ENCODE measurements at regions not wholly inside any gene's neighbourhood (a gene's known extent, or its start where the extent isn't known, plus 50 kb on each side); places are given as distances from the start of the nearest gene placed in this dataset.

DNA sequence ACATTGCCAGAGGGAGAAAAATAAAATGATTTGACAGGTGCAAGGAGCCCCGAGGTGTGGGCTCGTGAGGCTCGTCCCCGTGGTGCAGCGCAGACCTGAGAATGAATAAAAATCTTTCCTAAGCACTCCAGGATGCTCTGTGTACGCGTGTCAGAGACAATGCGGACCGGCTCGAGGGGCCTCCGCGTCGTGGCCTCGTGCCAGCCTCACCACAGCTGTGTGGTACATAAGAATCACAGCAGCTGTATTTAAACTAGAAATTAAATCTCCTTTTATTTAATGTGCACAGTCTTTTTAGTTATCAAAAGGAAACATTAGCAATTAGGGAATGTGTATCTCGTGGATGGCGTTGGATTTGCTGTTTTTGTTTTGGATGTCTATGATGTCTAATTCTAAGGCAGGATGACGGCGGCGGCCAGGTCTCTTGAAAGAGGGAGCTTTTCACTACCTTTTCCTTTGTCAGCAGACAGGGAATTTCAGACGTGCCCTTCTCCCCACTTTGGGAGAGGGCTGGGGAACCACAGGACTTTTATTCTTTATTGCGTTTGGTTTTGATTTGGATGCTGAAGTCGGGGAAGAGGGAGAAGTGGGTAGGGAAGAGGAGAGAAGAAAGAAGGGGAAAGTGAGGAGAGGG, 365.3 kb upstream of the SHH start:
- Histone ChIP-seq H3K27ac (ENCODE audit: low read depth in 1 of 2, low read length in 2 of 2) (no peak overlapping the region), H3K9ac (ENCODE audit: low read depth in 1 of 2, low read length in 2 of 2) (no peak overlapping the region), H3K4me1 (ENCODE audit: control insufficient read depth in 4 of 4, insufficient read depth in 4 of 4, low read length in 3 of 4) (no peaks in the 10 kb centered on the region), H3K4me3 (ENCODE audit: low read depth in 1 of 3, low read length in 3 of 3) (no peak overlapping the region), H3K27me3 (ENCODE audit: control insufficient read depth in 4 of 4, insufficient read depth in 4 of 4, low read length in 3 of 4) (no peaks in the 10 kb centered on the region), H3K9me3 (ENCODE audit: control insufficient read depth in 4 of 4, low read length in 3 of 4) (no peaks in the 10 kb centered on the region), H3K36me3 (ENCODE audit: control insufficient read depth in 4 of 4, insufficient read depth in 3 of 4, low read depth in 1 of 4, low read length in 3 of 4) (no peaks in the 10 kb centered on the region)
- TF ChIP-seq FOXA1 (IDR thresholded peaks at IDR 0.05) = no peak
- no peak for TF ChIP-seq SP1 (IDR thresholded peaks at IDR 0.05)
- no peak for TF ChIP-seq ATF3 (IDR thresholded peaks at IDR 0.05)
- no peak for TF ChIP-seq EGR1 (IDR thresholded peaks at IDR 0.05; ENCODE audit: low read depth in 2 of 2)
- TF ChIP-seq, protein P1, sequence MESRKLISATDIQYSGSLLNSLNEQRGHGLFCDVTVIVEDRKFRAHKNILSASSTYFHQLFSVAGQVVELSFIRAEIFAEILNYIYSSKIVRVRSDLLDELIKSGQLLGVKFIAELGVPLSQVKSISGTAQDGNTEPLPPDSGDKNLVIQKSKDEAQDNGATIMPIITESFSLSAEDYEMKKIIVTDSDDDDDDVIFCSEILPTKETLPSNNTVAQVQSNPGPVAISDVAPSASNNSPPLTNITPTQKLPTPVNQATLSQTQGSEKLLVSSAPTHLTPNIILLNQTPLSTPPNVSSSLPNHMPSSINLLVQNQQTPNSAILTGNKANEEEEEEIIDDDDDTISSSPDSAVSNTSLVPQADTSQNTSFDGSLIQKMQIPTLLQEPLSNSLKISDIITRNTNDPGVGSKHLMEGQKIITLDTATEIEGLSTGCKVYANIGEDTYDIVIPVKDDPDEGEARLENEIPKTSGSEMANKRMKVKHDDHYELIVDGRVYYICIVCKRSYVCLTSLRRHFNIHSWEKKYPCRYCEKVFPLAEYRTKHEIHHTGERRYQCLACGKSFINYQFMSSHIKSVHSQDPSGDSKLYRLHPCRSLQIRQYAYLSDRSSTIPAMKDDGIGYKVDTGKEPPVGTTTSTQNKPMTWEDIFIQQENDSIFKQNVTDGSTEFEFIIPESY (IDR thresholded peaks at IDR 0.05) = no peak
- no peak for TF ChIP-seq HNF4G (IDR thresholded peaks at IDR 0.05)
- TF ChIP-seq RXRA (IDR thresholded peaks at IDR 0.05) = no peak
- TF ChIP-seq RAD21 (IDR thresholded peaks at IDR 0.05) = no peak
- no peak for TF ChIP-seq GABPA (IDR thresholded peaks at IDR 0.05 in 1 of 2, conservative IDR thresholded peaks at IDR 0.05 in 1 of 2)
- no peak for TF ChIP-seq HNF4A (conservative IDR thresholded peaks at IDR 0.05)
- TF ChIP-seq TAF1 (conservative IDR thresholded peaks at IDR 0.05) = no peak
- TF ChIP-seq NR2F2 (IDR thresholded peaks at IDR 0.05) = no peak
- TF ChIP-seq, protein P2, sequence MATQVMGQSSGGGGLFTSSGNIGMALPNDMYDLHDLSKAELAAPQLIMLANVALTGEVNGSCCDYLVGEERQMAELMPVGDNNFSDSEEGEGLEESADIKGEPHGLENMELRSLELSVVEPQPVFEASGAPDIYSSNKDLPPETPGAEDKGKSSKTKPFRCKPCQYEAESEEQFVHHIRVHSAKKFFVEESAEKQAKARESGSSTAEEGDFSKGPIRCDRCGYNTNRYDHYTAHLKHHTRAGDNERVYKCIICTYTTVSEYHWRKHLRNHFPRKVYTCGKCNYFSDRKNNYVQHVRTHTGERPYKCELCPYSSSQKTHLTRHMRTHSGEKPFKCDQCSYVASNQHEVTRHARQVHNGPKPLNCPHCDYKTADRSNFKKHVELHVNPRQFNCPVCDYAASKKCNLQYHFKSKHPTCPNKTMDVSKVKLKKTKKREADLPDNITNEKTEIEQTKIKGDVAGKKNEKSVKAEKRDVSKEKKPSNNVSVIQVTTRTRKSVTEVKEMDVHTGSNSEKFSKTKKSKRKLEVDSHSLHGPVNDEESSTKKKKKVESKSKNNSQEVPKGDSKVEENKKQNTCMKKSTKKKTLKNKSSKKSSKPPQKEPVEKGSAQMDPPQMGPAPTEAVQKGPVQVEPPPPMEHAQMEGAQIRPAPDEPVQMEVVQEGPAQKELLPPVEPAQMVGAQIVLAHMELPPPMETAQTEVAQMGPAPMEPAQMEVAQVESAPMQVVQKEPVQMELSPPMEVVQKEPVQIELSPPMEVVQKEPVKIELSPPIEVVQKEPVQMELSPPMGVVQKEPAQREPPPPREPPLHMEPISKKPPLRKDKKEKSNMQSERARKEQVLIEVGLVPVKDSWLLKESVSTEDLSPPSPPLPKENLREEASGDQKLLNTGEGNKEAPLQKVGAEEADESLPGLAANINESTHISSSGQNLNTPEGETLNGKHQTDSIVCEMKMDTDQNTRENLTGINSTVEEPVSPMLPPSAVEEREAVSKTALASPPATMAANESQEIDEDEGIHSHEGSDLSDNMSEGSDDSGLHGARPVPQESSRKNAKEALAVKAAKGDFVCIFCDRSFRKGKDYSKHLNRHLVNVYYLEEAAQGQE (IDR thresholded peaks at IDR 0.05) = no peak
- no peak for TF ChIP-seq JUND (IDR thresholded peaks at IDR 0.05)
- no peak for TF ChIP-seq YY1 (IDR thresholded peaks at IDR 0.05)
- TF ChIP-seq, protein P3, sequence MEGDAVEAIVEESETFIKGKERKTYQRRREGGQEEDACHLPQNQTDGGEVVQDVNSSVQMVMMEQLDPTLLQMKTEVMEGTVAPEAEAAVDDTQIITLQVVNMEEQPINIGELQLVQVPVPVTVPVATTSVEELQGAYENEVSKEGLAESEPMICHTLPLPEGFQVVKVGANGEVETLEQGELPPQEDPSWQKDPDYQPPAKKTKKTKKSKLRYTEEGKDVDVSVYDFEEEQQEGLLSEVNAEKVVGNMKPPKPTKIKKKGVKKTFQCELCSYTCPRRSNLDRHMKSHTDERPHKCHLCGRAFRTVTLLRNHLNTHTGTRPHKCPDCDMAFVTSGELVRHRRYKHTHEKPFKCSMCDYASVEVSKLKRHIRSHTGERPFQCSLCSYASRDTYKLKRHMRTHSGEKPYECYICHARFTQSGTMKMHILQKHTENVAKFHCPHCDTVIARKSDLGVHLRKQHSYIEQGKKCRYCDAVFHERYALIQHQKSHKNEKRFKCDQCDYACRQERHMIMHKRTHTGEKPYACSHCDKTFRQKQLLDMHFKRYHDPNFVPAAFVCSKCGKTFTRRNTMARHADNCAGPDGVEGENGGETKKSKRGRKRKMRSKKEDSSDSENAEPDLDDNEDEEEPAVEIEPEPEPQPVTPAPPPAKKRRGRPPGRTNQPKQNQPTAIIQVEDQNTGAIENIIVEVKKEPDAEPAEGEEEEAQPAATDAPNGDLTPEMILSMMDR (IDR thresholded peaks at IDR 0.05; ENCODE audit: low read depth, low read length, missing input control) = no peak
- no peak for TF ChIP-seq FOXA2 (IDR thresholded peaks at IDR 0.05)
- no peak for DNase-seq (ENCODE audit: low spot score)
- WGBS = 87% methylated on average over 22 of the region's 22 CpGs
